HUES64 (cell line): ENCODE measurements at regions not wholly inside any gene's neighbourhood (a gene's known extent, or its start where the extent isn't known, plus 50 kb on each side); places are given as distances from the start of the nearest gene placed in this dataset.

Experiments
- H3K27ac ChIP-seq: 2 replicates; pipeline ENCODE4 v1.7.0; 2013; ENCODE audit warnings: low read depth, low read length, inconsistent platforms
- H3K27me3 ChIP-seq: 2 replicates; pipeline ENCODE4 v1.6.1; 2013; ENCODE audit warnings: mild to moderate bottlenecking, low read length; ENCODE audit not compliant: insufficient read depth
- H3K36me3 ChIP-seq: 2 replicates; pipeline ENCODE4 v1.6.1; 2013; ENCODE audit warnings: mild to moderate bottlenecking, low read length; ENCODE audit not compliant: insufficient read depth
- H3K4me1 ChIP-seq: 2 replicates; pipeline ENCODE4 v1.6.1; 2013; ENCODE audit warnings: mild to moderate bottlenecking, low read length, moderate library complexity; ENCODE audit not compliant: insufficient read depth
- H3K4me3 ChIP-seq: 2 replicates; pipeline ENCODE4 v1.5.1; 2013; ENCODE audit warnings: mild to moderate bottlenecking, low read length, moderate library complexity
- H3K9ac ChIP-seq: 2 replicates; pipeline ENCODE4 v1.6.1; 2013; ENCODE audit warnings: mild to moderate bottlenecking, low read depth, low read length
- H3K9me3 ChIP-seq: 2 replicates; pipeline ENCODE4 v1.6.1; 2013; ENCODE audit warnings: low read depth, low read length; ENCODE audit not compliant: insufficient read depth
- WGBS: fragments of 150-250, 120-280 bp; methylation state at CpG from one replicate; pipeline ENCODE4 v1.1.7; 2013; ENCODE audit warnings: missing lambda C conversion rate; 5-methylcytosine and 5-hydroxymethylcytosine counted together

- no peak overlapping the region for H3K4me3 ChIP-seq
- 76% methylated on average over 2 of the region's 3 CpGs for WGBS
- no peaks in the 10 kb centered on the region for H3K9me3 ChIP-seq
- no peaks in the 10 kb centered on the region for H3K36me3 ChIP-seq
- H3K27me3 ChIP-seq, result peaks cover 48% of the 10 kb centered on the region
- 0 out of 2 replicates have a peak, but pooled peaks cover 5% of the 10 kb centered on the region for H3K4me1 ChIP-seq
- no peak overlapping the region for H3K9ac ChIP-seq
- H3K27ac ChIP-seq, result no peak overlapping the region
These were observed 405.0 kb upstream of the LRFN5 start for GRCh38 chr14:41201696-41202095.

- Histone ChIP-seq H3K9ac (no peak overlapping the region), H3K27me3 (no peaks in the 10 kb centered on the region), H3K4me3 (no peak overlapping the region), H3K4me1 (no peaks in the 10 kb centered on the region), H3K9me3 (no peaks in the 10 kb centered on the region), H3K36me3 (no peaks in the 10 kb centered on the region), H3K27ac (no peak overlapping the region)
- WGBS, result 94% methylated on average over 3 of the region's 3 CpGs
These were observed 418.8 kb upstream of the LRFN5 start for GRCh38 chr14:41187868-41188267.

DNA sequence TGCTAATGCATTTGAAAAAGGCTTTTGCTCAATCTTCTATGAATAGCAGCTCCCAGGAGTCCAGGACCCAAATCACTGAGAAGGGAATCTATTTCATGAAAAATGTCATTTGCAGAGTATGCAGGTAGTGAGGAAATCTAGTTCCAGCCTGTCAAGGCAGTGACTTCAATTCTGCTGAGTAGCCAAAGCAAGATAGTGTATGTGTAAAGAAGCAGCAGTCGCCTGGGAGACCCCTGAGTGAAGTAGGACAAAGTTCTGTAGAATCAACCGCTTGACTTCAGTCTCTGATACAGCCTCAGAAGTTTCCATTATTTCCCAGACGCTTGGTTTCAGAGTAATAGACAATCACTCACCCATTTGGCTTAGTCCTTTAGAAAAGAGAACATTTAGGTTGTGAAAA, 435.6 kb upstream of the LRFN5 start:
- Histone ChIP-seq H3K36me3 (no peaks in the 10 kb centered on the region), H3K27ac (no peak overlapping the region), H3K9me3 (no peaks in the 10 kb centered on the region), H3K4me3 (no peak overlapping the region), H3K27me3 (no peaks in the 10 kb centered on the region), H3K9ac (no peak overlapping the region), H3K4me1 (no peaks in the 10 kb centered on the region)
- 94% methylated on average over 3 of the region's 3 CpGs for WGBS

GRCh38 chr14:41167040-41167439, 439.6 kb upstream of the LRFN5 start:
- H3K36me3 ChIP-seq, result no peaks in the 10 kb centered on the region
- H3K27me3 ChIP-seq, result no peaks in the 10 kb centered on the region
- whole genome bisulfite sequencing, result 84% methylated on average over 4 of the region's 4 CpGs
- no peaks in the 10 kb centered on the region for H3K9me3 ChIP-seq
- no peak overlapping the region for H3K9ac ChIP-seq
- H3K27ac ChIP-seq, result no peak overlapping the region
- no peak overlapping the region for H3K4me3 ChIP-seq
- no peaks in the 10 kb centered on the region for H3K4me1 ChIP-seq

GRCh38 chr14:41154143-41154807, 452.4 kb upstream of the LRFN5 start:
- 96% methylated on average over 56 of the region's 56 CpGs for WGBS
- no peaks in the 10 kb centered on the region for H3K4me1 ChIP-seq
- H3K9me3 ChIP-seq, result no peaks in the 10 kb centered on the region
- H3K4me3 ChIP-seq, result no peak overlapping the region
- no peak overlapping the region for H3K9ac ChIP-seq
- no peaks in the 10 kb centered on the region for H3K36me3 ChIP-seq
- H3K27me3 ChIP-seq, result no peaks in the 10 kb centered on the region
- no peak overlapping the region for H3K27ac ChIP-seq

DNA sequence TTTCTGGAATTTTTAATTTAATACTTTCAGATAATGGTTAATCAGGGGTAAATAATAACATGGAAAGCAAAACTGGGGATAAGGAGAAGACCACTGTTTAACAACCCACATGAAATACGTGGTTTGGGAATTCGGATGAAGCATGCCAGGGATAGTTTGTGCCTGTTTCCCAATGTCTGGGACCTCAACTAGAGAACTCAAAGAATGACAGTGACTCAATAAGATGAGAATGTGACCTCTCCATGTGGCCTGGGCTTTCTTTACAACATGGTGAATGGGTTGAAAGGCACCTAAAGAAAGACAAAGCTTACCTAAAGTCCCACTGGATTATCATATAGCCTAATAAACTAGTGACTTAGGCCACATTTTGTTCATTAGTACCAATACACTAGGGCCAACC, 460.3 kb upstream of the LRFN5 start:
- Histone ChIP-seq H3K9ac (no peak overlapping the region), H3K4me3 (no peak overlapping the region), H3K27me3 (no peaks in the 10 kb centered on the region), H3K9me3 (no peaks in the 10 kb centered on the region), H3K27ac (peak overlapping the region; percentile 19; the same call in 1 of the 2 replicates), H3K36me3 (no peaks in the 10 kb centered on the region), H3K4me1 (no peaks in the 10 kb centered on the region)
- 87% methylated on average over 2 of the region's 2 CpGs for whole genome bisulfite sequencing

DNA sequence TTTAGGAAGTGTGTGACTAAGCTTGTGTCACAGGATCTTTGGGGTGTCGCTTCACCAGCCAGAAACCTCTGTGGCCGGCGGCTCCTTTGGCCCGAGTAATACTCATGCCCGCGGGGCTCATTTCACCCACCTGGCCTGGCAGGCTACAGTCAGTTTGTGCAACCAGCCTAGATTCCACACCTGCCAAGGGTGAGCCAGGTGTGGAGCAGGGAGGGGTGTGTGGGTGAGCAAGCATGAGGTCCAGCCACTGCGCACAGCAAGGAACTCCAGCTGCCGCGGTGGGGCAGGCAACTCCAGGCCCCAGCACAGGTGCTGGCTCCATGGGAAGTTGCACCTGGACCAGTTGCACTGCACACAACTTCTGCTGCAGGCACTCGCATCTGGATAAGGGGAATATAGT, 462.3 kb upstream of the LRFN5 start:
- Histone ChIP-seq H3K9me3 (no peaks in the 10 kb centered on the region), H3K9ac (no peak overlapping the region), H3K4me1 (no peaks in the 10 kb centered on the region), H3K36me3 (no peaks in the 10 kb centered on the region), H3K27ac (no peak overlapping the region), H3K27me3 (no peaks in the 10 kb centered on the region), H3K4me3 (no peak overlapping the region)
- 96% methylated on average over 10 of the region's 10 CpGs for WGBS

- H3K4me3 ChIP-seq, result no peak overlapping the region
- H3K4me1 ChIP-seq, result peaks cover 7% of the 10 kb centered on the region
- no peaks in the 10 kb centered on the region for H3K9me3 ChIP-seq
- WGBS, result 97% methylated on average over 2 of the region's 2 CpGs
- H3K36me3 ChIP-seq, result no peaks in the 10 kb centered on the region
- no peaks in the 10 kb centered on the region for H3K27me3 ChIP-seq
- H3K9ac ChIP-seq, result no peak overlapping the region
- no peak overlapping the region for H3K27ac ChIP-seq
These were observed 468.9 kb upstream of the LRFN5 start for GRCh38 chr14:41137741-41138140.

GRCh38 chr14:41130274-41130673, 476.4 kb upstream of the LRFN5 start:
- Histone ChIP-seq H3K4me1 (no peaks in the 10 kb centered on the region), H3K27me3 (no peaks in the 10 kb centered on the region), H3K27ac (no peak overlapping the region), H3K9me3 (no peaks in the 10 kb centered on the region), H3K9ac (no peak overlapping the region), H3K36me3 (no peaks in the 10 kb centered on the region), H3K4me3 (no peak overlapping the region)
- 93% methylated on average over 1 of the region's 2 CpGs for WGBS

GRCh38 chr14:41120402-41120801, 486.3 kb upstream of the LRFN5 start:
- WGBS, result 96% methylated on average over 4 of the region's 4 CpGs
- H3K4me1 ChIP-seq, result 0 out of 2 replicates have a peak, but pooled peaks cover 3% of the 10 kb centered on the region
- no peaks in the 10 kb centered on the region for H3K27me3 ChIP-seq

DNA sequence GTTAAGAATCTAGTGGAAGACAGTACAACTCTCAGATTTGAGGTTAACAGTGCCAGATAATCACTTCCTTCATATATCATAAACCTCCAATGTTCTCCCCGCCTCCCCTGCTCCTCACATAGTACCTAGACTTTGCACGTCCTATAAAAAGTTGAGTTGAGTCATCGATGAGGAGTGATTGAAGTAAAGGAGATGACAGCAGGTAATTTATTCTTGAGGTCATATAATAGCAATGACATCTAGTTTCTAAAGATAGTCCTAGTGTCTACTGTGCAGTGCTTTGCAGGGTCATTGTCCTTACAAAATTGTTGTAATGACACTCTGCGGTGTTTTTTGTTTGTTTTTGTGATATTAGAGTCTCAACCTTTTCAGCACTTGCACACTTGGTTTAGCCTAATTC, 510.5 kb upstream of the LRFN5 start:
- Histone ChIP-seq H3K4me3 (no peak overlapping the region), H3K27ac (no peak overlapping the region), H3K27me3 (no peaks in the 10 kb centered on the region), H3K36me3 (0 out of 2 replicates have a peak, but pooled peaks cover 7% of the 10 kb centered on the region), H3K9ac (no peak overlapping the region), H3K9me3 (peaks cover 10% of the 10 kb centered on the region; the same call in 1 of the 2 replicates), H3K4me1 (no peaks in the 10 kb centered on the region)
- WGBS, result 97% methylated on average over 4 of the region's 4 CpGs

More at GRCh38 chr14:41120402-41120801, 486.3 kb upstream of the LRFN5 start:
- Histone ChIP-seq H3K27ac (no peak overlapping the region), H3K9me3 (no peaks in the 10 kb centered on the region), H3K36me3 (no peaks in the 10 kb centered on the region), H3K9ac (no peak overlapping the region), H3K4me3 (no peak overlapping the region)

DNA sequence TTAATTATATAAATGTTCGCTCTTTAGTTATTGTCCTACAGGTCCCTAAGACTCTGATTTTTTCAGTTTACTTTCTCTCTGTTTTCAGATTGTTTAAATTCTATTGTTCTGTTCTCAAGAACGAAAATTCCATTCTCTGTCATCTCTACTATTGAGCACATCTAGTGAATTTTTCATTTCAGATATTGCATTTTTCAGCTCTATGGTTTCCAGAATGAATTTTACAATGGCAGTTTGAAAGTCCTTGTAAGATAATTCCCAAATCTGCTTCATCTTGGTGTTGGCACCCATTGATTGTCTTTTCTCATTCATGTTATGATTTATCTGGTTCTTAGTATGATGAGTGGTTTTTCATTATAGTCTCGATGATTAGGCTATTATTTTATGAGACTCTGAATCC, 519.6 kb upstream of the LRFN5 start:
- Histone ChIP-seq H3K9ac (no peak overlapping the region), H3K9me3 (no peaks in the 10 kb centered on the region)
- 90% methylated on average over 3 of the region's 3 CpGs for WGBS

More for the DNA sequence above, 519.6 kb upstream of the LRFN5 start:
- Histone ChIP-seq H3K4me1 (no peaks in the 10 kb centered on the region), H3K27ac (no peak overlapping the region), H3K36me3 (no peaks in the 10 kb centered on the region), H3K27me3 (no peaks in the 10 kb centered on the region), H3K4me3 (no peak overlapping the region)
